PC-9 (cell line): ENCODE measurements at regions not wholly inside any gene's neighbourhood (a gene's known extent, or its start where the extent isn't known, plus 50 kb on each side); places are given as distances from the start of the nearest gene placed in this dataset.

ENCODE experiments used
- CTCF ChIP-seq: fragments of 200-600 bp; sonication (generic); conservative IDR thresholded peaks from 2 replicates; pipeline ENCODE4 v1.6.1; 2017; ENCODE audit warnings: mixed run types, antibody characterized with exemption, mild to moderate bottlenecking, moderate library complexity
- EZH2 ChIP-seq: fragments of 200-600 bp; sonication (generic); IDR thresholded peaks from 2 replicates; pipeline ENCODE4 v1.8.0; 2017; ENCODE audit warnings: antibody characterized with exemption, low read depth

GRCh38 chr2:157934684-157935377, 58.7 kb upstream of the ACVR1 start:
- no peak for TF ChIP-seq CTCF
- TF ChIP-seq EZH2 = no peak
